Tibial nerve (tissue), 4 donors: ENCODE measurements at regions not wholly inside any gene's neighbourhood (a gene's known extent, or its start where the extent isn't known, plus 50 kb on each side); places are given as distances from the start of the nearest gene placed in this dataset.

Experiments used
- DNase-seq, 2 donors: peaks; one replicate each; pipeline ENCODE4 v3.0.0-alpha.2; 2019; ENCODE audit warnings: low spot score in 2 of 2
- H3K27ac ChIP-seq, 4 donors: fragments of 200-600 bp; sonication (generic) in 3 of 4; one replicate each; pipeline ENCODE4 v1.5.1; 2017 to 2019; ENCODE audit warnings: mild to moderate bottlenecking in 1 of 4
- H3K27me3 ChIP-seq, 2 donors: fragments of 200-600 bp; sonication (generic) in 1 of 2; one replicate each; pipeline versions ENCODE4 v1.5.1 to v1.6.0; 2017 to 2019
- H3K36me3 ChIP-seq, 3 donors: fragments of 200-600 bp; sonication (generic); one replicate each; pipeline ENCODE4 v1.5.1; 2018 to 2019
- H3K4me1 ChIP-seq, 4 donors: fragments of 200-600 bp; sonication (generic) in 3 of 4; one replicate each; pipeline ENCODE4 v1.5.1; 2017 to 2019
- H3K4me3 ChIP-seq, 4 donors: fragments of 200-600 bp; sonication (generic) in 3 of 4; one replicate each; pipeline ENCODE4 v1.5.1; 2017 to 2019; ENCODE audit warnings: mild to moderate bottlenecking in 1 of 4, moderate library complexity in 1 of 4
- H3K9me3 ChIP-seq, 4 donors: fragments of 200-600 bp; sonication (generic) in 3 of 4; one replicate each; pipeline ENCODE4 v1.5.1; 2017 to 2019
- CTCF ChIP-seq, 5 experiments: fragments of 200-600 bp in 3 of 5; fragments of 450-650 bp in 2 of 5; sonication (generic) in 3 of 5; IDR thresholded peaks; one replicate each; pipeline ENCODE4 v1.5.1; 2016 to 2019; ENCODE audit warnings: antibody characterized with exemption in 5 of 5, mild to moderate bottlenecking in 3 of 5, moderate library complexity in 2 of 5
- EP300 ChIP-seq, 2 donors: sonication (generic); formaldehyde crosslinking; IDR thresholded peaks; one replicate each; pipeline ENCODE4 v1.6.1; 2017; ENCODE audit warnings: antibody characterized with exemption in 2 of 2, mild to moderate bottlenecking in 1 of 2
- POLR2A ChIP-seq, 2 donors: fragments of 450-650 bp; IDR thresholded peaks; one replicate each; pipeline ENCODE4 v1.6.1; 2017; ENCODE audit warnings: antibody characterized with exemption in 2 of 2, mild to moderate bottlenecking in 2 of 2, moderate library complexity in 2 of 2
- WGBS, 2 donors: methylation state at CpG; one replicate each; pipeline ENCODE4 v1.1.5; 2018; 5-methylcytosine and 5-hydroxymethylcytosine counted together

GRCh38 chr3:40925231-40925630, 274.1 kb upstream of the CTNNB1 start:
- H3K4me1 ChIP-seq, result peaks cover 0 to 10% (median 0%) of the 10 kb centered on the region in 4 donors
- TF ChIP-seq CTCF (IDR thresholded peaks at IDR 0.05) (no peak), POLR2A (IDR thresholded peaks at IDR 0.05) (no peak), EP300 (IDR thresholded peaks at IDR 0.05) (no peak)
- no peak for DNase-seq
- H3K27me3 ChIP-seq, result no peaks in the 10 kb centered on the region
- H3K9me3 ChIP-seq, result no peaks in the 10 kb centered on the region
- no peaks in the 10 kb centered on the region for H3K36me3 ChIP-seq
- no peak overlapping the region for H3K27ac ChIP-seq
- no peak overlapping the region for H3K4me3 ChIP-seq
- 57 to 60% methylated on average over 3 of the region's 3 CpGs for WGBS, 2 donors

GRCh38 chr3:40930131-40930538, 269.2 kb upstream of the CTNNB1 start:
- no peak for DNase-seq
- no peak overlapping the region for H3K27ac ChIP-seq
- no peaks in the 10 kb centered on the region for H3K36me3 ChIP-seq
- no peak for TF ChIP-seq CTCF (IDR thresholded peaks at IDR 0.05)
- TF ChIP-seq EP300 (IDR thresholded peaks at IDR 0.05), result no peak
- TF ChIP-seq POLR2A (IDR thresholded peaks at IDR 0.05), result no peak
- H3K27me3 ChIP-seq, result no peaks in the 10 kb centered on the region
- no peaks in the 10 kb centered on the region for H3K4me1 ChIP-seq
- H3K9me3 ChIP-seq, result peaks cover 0 to 14% (median 0%) of the 10 kb centered on the region in 4 donors
- H3K4me3 ChIP-seq, result no peak overlapping the region

GRCh38 chr3:40930756-40931155, 268.5 kb upstream of the CTNNB1 start:
- Histone ChIP-seq H3K4me1 (no peaks in the 10 kb centered on the region), H3K27me3 (no peaks in the 10 kb centered on the region), H3K4me3 (no peak overlapping the region), H3K36me3 (no peaks in the 10 kb centered on the region), H3K27ac (no peak overlapping the region), H3K9me3 (peaks cover 0 to 14% (median 0%) of the 10 kb centered on the region in 4 donors)
- no peak for TF ChIP-seq EP300 (IDR thresholded peaks at IDR 0.05)
- no peak for TF ChIP-seq POLR2A (IDR thresholded peaks at IDR 0.05)
- TF ChIP-seq CTCF (IDR thresholded peaks at IDR 0.05), result no peak
- DNase-seq, result no peak

- H3K9me3 ChIP-seq, result no peaks in the 10 kb centered on the region
- DNase-seq, result no peak
- H3K4me1 ChIP-seq, result peaks cover 0 to 14% (median 0%) of the 10 kb centered on the region in 4 donors
- H3K27ac ChIP-seq, result peak overlapping the region in 1 of 4 donors; percentile 39
- no peaks in the 10 kb centered on the region for H3K36me3 ChIP-seq
- no peak overlapping the region for H3K4me3 ChIP-seq
- WGBS, 2 donors, result 48 to 60% methylated on average over 3 of the region's 3 CpGs
- H3K27me3 ChIP-seq, result no peaks in the 10 kb centered on the region
- TF ChIP-seq EP300 (IDR thresholded peaks at IDR 0.05) (no peak), CTCF (IDR thresholded peaks at IDR 0.05) (no peak), POLR2A (IDR thresholded peaks at IDR 0.05) (no peak)
Observed at GRCh38 chr3:40938591-40938990, 260.7 kb upstream of the CTNNB1 start.

GRCh38 chr3:40939030-40939740, 260.1 kb upstream of the CTNNB1 start:
- WGBS, 2 donors, result 42 to 44% methylated on average over 4 of the region's 4 CpGs
- no peaks in the 10 kb centered on the region for H3K9me3 ChIP-seq
- TF ChIP-seq CTCF (IDR thresholded peaks at IDR 0.05), result no peak
- TF ChIP-seq POLR2A (IDR thresholded peaks at IDR 0.05), result no peak
- peak in 1 of 2 donors; percentile 40 for TF ChIP-seq EP300 (IDR thresholded peaks at IDR 0.05)

More at GRCh38 chr3:40939030-40939740, 260.1 kb upstream of the CTNNB1 start:
- Histone ChIP-seq H3K36me3 (no peaks in the 10 kb centered on the region), H3K4me1 (peaks cover 0 to 14% (median 0%) of the 10 kb centered on the region in 4 donors), H3K27ac (peak overlapping the region in 2 of 4 donors; percentile 22 to 39), H3K4me3 (no peak overlapping the region), H3K27me3 (no peaks in the 10 kb centered on the region)
- DNase-seq, result peak in 1 of 2 donors; percentile 17
